ENCODE measurements at regions not wholly inside any gene's neighbourhood (a gene's known extent, or its start where the extent isn't known, plus 50 kb on each side); places are given as distances from the start of the nearest gene placed in this dataset.

DNA sequence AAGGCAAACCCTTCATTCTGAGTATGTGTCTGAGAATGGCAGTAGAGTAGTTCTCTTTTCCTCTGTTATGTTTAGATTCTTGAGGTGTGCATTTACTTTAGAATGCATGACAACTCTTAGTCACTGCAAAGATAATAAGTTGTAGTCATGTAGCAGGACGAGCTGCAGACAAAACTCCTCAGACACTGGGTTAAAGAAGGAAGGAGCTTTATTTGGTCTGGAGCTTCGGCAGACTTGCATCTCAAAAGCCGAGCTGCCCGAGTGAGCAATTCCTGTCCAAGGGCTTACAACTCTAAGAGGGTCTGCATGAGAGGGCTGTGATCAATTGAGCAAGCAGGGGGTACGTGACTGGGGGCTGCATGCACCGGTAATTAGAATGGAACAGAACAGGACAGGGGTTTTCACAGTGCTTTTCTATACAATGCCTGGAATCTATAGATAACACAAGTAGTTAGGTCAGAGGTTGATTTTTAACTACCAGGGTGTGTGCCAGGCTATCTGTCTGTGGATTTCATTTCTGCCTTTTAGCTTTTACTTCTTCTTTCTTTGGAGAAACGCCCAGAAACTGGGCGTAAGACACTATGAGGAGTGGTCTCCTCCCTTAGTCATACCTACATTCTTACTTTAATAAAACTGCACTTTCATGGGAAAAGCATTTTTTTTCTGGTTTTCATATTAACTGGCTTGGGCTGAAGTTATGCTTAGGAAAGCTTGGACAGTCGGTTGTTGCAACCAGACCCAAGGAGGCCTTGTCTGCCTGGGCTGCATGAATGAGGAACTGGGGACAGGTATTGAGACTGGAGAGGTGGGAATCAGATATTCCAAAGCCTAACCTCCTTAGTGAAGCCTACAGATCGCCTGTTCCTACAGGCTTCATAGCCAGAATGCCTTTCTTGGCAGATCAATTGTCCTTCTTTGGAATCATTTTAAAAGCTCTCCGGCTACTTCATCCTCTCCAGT is 115.1 kb downstream of the RHOU start:
- Histone ChIP-seq H3K9ac (ENCODE audit: low read length) (no peak overlapping the region), H3K27ac (ENCODE audit: low read length) (no peak overlapping the region), H3K9me3 (replicated peaks; ENCODE audit: insufficient read depth, low read length) (no peaks in the 10 kb centered on the region), H3K4me2 (ENCODE audit: low read depth, low read length) (no peak overlapping the region), H3K4me1 (ENCODE audit: low read length) (peaks cover 10% of the 10 kb centered on the region; the same call in 1 of the 2 replicates), H2AFZ (ENCODE audit: low read length) (no peak overlapping the region), H3K79me2 (ENCODE audit: low read length) (no peaks in the 10 kb centered on the region), H4K20me1 (ENCODE audit: insufficient read depth, low read length) (no peaks in the 10 kb centered on the region), H3K9me2 (replicated peaks; ENCODE audit: insufficient read depth, low read length) (no peaks in the 10 kb centered on the region), H3K36me3 (replicated peaks; ENCODE audit: insufficient read depth, low read length) (no peaks in the 10 kb centered on the region), H3K4me3 (ENCODE audit: low read length) (no peak overlapping the region), H3F3A (ENCODE audit: insufficient read depth, low read length) (no peaks in the 10 kb centered on the region), H3K27me3 (replicated peaks; ENCODE audit: insufficient read depth, low read length) (no peaks in the 10 kb centered on the region)
- DNase-seq, result no peak
- TF ChIP-seq EZH2phosphoT487 (IDR thresholded peaks at IDR 0.05; ENCODE audit: low read length) (no peak), EZH2 (optimal IDR thresholded peaks at IDR 0.05; ENCODE audit: low read depth, low read length) (no peak)

DNA sequence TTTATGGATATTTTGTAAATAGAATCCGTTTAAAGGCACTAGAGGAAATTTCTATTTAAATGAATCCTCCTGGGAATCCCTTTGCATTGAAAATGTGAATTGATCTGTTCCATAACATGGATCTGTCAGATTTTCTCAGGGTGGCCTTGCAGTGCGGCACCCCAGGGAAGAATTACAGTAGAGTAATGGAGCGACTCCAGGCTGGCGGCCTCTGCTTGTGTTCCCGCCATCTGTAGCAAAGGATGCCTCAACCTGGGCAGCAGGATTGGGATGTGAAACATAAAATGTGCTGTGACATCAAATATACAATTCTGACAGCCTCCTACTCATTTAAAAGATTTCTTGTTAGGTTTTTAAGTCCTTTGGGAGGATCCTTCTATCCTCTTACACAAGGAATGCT is 115.9 kb downstream of the RHOU start:
- Histone ChIP-seq H3K79me2 (ENCODE audit: low read length) (no peaks in the 10 kb centered on the region), H3K4me3 (ENCODE audit: low read length) (no peak overlapping the region), H3K27me3 (replicated peaks; ENCODE audit: insufficient read depth, low read length) (no peaks in the 10 kb centered on the region), H3K4me2 (ENCODE audit: low read depth, low read length) (no peak overlapping the region), H2AFZ (ENCODE audit: low read length) (no peak overlapping the region), H4K20me1 (ENCODE audit: insufficient read depth, low read length) (no peaks in the 10 kb centered on the region), H3K36me3 (replicated peaks; ENCODE audit: insufficient read depth, low read length) (no peaks in the 10 kb centered on the region), H3K4me1 (ENCODE audit: low read length) (peaks cover 10% of the 10 kb centered on the region; the same call in 1 of the 2 replicates), H3K9me2 (replicated peaks; ENCODE audit: insufficient read depth, low read length) (no peaks in the 10 kb centered on the region), H3F3A (ENCODE audit: insufficient read depth, low read length) (no peaks in the 10 kb centered on the region), H3K9ac (ENCODE audit: low read length) (no peak overlapping the region), H3K9me3 (replicated peaks; ENCODE audit: insufficient read depth, low read length) (no peaks in the 10 kb centered on the region), H3K27ac (ENCODE audit: low read length) (no peak overlapping the region)
- no peak for DNase-seq
- TF ChIP-seq EZH2 (optimal IDR thresholded peaks at IDR 0.05; ENCODE audit: low read depth, low read length) (no peak), EZH2phosphoT487 (IDR thresholded peaks at IDR 0.05; ENCODE audit: low read length) (no peak)
- TF ChIP-seq, protein P1, sequence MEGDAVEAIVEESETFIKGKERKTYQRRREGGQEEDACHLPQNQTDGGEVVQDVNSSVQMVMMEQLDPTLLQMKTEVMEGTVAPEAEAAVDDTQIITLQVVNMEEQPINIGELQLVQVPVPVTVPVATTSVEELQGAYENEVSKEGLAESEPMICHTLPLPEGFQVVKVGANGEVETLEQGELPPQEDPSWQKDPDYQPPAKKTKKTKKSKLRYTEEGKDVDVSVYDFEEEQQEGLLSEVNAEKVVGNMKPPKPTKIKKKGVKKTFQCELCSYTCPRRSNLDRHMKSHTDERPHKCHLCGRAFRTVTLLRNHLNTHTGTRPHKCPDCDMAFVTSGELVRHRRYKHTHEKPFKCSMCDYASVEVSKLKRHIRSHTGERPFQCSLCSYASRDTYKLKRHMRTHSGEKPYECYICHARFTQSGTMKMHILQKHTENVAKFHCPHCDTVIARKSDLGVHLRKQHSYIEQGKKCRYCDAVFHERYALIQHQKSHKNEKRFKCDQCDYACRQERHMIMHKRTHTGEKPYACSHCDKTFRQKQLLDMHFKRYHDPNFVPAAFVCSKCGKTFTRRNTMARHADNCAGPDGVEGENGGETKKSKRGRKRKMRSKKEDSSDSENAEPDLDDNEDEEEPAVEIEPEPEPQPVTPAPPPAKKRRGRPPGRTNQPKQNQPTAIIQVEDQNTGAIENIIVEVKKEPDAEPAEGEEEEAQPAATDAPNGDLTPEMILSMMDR (IDR thresholded peaks at IDR 0.05; ENCODE audit: low read length), result no peak

- H3K36me3 ChIP-seq (replicated peaks; ENCODE audit: insufficient read depth, low read length), result no peaks in the 10 kb centered on the region
- H3K9me3 ChIP-seq (replicated peaks; ENCODE audit: insufficient read depth, low read length), result no peaks in the 10 kb centered on the region
- DNase-seq, result no peak
- no peak overlapping the region for H3K9ac ChIP-seq (ENCODE audit: low read length)
- TF ChIP-seq, protein P1 (IDR thresholded peaks at IDR 0.05; ENCODE audit: low read length), result no peak
- TF ChIP-seq EZH2phosphoT487 (IDR thresholded peaks at IDR 0.05; ENCODE audit: low read length) (no peak), EZH2 (optimal IDR thresholded peaks at IDR 0.05; ENCODE audit: low read depth, low read length) (no peak)
- H3K4me3 ChIP-seq (ENCODE audit: low read length), result no peak overlapping the region
- H3K9me2 ChIP-seq (replicated peaks; ENCODE audit: insufficient read depth, low read length), result no peaks in the 10 kb centered on the region
- no peaks in the 10 kb centered on the region for H3K79me2 ChIP-seq (ENCODE audit: low read length)
- no peak overlapping the region for H2AFZ ChIP-seq (ENCODE audit: low read length)
- H3K4me2 ChIP-seq (ENCODE audit: low read depth, low read length), result no peak overlapping the region
- peaks cover 10% of the 10 kb centered on the region; the same call in 1 of the 2 replicates for H3K4me1 ChIP-seq (ENCODE audit: low read length)
- no peaks in the 10 kb centered on the region for H4K20me1 ChIP-seq (ENCODE audit: insufficient read depth, low read length)
- H3F3A ChIP-seq (ENCODE audit: insufficient read depth, low read length), result no peaks in the 10 kb centered on the region
- H3K27ac ChIP-seq (ENCODE audit: low read length), result no peak overlapping the region
- no peaks in the 10 kb centered on the region for H3K27me3 ChIP-seq (replicated peaks; ENCODE audit: insufficient read depth, low read length)
These were observed 116.3 kb downstream of the RHOU start for GRCh38 chr1:228851618-228852017.

DNA sequence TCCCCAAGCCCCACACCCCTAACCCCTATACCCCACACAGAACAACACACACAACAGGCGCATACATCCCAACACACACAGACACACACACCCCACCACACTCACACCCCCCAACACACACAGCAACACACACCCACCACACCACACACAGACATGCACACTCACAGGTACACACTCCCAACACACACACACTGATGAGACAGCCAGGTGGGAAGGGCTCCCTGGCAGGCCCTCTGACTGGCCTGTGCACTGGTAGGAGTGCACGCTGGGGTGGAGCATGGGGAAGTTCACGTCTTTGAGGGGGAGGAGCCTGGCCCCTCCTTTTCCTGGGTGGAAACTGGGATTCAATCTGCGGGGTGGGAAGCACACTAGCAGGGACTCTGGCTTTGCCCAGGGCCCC is 116.7 kb downstream of the RHOU start:
- Histone ChIP-seq H3K9me3 (replicated peaks; ENCODE audit: insufficient read depth, low read length) (no peaks in the 10 kb centered on the region), H3K36me3 (replicated peaks; ENCODE audit: insufficient read depth, low read length) (no peaks in the 10 kb centered on the region), H2AFZ (ENCODE audit: low read length) (no peak overlapping the region), H3K4me3 (ENCODE audit: low read length) (no peak overlapping the region), H4K20me1 (ENCODE audit: insufficient read depth, low read length) (no peaks in the 10 kb centered on the region), H3K4me1 (ENCODE audit: low read length) (peaks cover 10% of the 10 kb centered on the region; the same call in 1 of the 2 replicates), H3K9ac (ENCODE audit: low read length) (no peak overlapping the region), H3K79me2 (ENCODE audit: low read length) (no peaks in the 10 kb centered on the region), H3K27me3 (replicated peaks; ENCODE audit: insufficient read depth, low read length) (no peaks in the 10 kb centered on the region), H3K9me2 (replicated peaks; ENCODE audit: insufficient read depth, low read length) (no peaks in the 10 kb centered on the region), H3K4me2 (ENCODE audit: low read depth, low read length) (no peak overlapping the region), H3K27ac (ENCODE audit: low read length) (no peak overlapping the region), H3F3A (ENCODE audit: insufficient read depth, low read length) (no peaks in the 10 kb centered on the region)
- no peak for DNase-seq
- TF ChIP-seq, protein P1 (IDR thresholded peaks at IDR 0.05; ENCODE audit: low read length), result no peak
- TF ChIP-seq EZH2phosphoT487 (IDR thresholded peaks at IDR 0.05; ENCODE audit: low read length), result no peak
- TF ChIP-seq EZH2 (optimal IDR thresholded peaks at IDR 0.05; ENCODE audit: low read depth, low read length), result no peak
